CD14-positive monocyte (primary cell): ENCODE measurements at regions not wholly inside any gene's neighbourhood (a gene's known extent, or its start where the extent isn't known, plus 50 kb on each side); places are given as distances from the start of the nearest gene placed in this dataset.

Experiments
- DNase-seq, 3 donors: peaks; one replicate each; pipeline ENCODE4 v3.0.0-alpha.2; 2011 to 2022
- H2AFZ ChIP-seq: 2 replicates; pipeline ENCODE4 v1.6.0; 2012; ENCODE audit warnings: mild to moderate bottlenecking, low read depth, low read length, inconsistent platforms; ENCODE audit not compliant: insufficient read depth, poor library complexity, severe bottlenecking
- H3K27ac ChIP-seq, 2 donors: 1 replicate in 1 of 2; 2 replicates in 1 of 2; pipeline ENCODE4 v1.5.1; 2012 to 2013; ENCODE audit warnings: low read length in 2 of 2, control low read depth in 1 of 2, inconsistent platforms in 1 of 2, low read depth in 1 of 2, mild to moderate bottlenecking in 1 of 2
- H3K27me3 ChIP-seq, 2 donors: one replicate each; pipeline versions ENCODE4 v1.6.0 to v1.6.1; 2011 to 2013; ENCODE audit warnings: low read length in 2 of 2; ENCODE audit not compliant: control insufficient read depth in 2 of 2, insufficient read depth in 2 of 2
- H3K36me3 ChIP-seq, 2 donors: replicated peaks in 1 of 2; 1 replicate in 1 of 2; 2 replicates in 1 of 2; pipeline versions ENCODE4 v1.5.1 to v1.6.1; 2012 to 2013; ENCODE audit warnings: low read length in 2 of 2, control low read depth in 1 of 2, inconsistent platforms in 1 of 2, mild to moderate bottlenecking in 1 of 2; ENCODE audit not compliant: insufficient read depth in 2 of 2, control insufficient read depth in 1 of 2
- H3K4me1 ChIP-seq, 2 donors: 1 replicate in 1 of 2; 2 replicates in 1 of 2; pipeline versions ENCODE4 v1.5.1 to v1.6.1; 2012 to 2013; ENCODE audit warnings: low read length in 2 of 2, control low read depth in 1 of 2, inconsistent platforms in 1 of 2, mild to moderate bottlenecking in 1 of 2, moderate library complexity in 1 of 2; ENCODE audit not compliant: insufficient read depth in 2 of 2, control insufficient read depth in 1 of 2
- H3K4me2 ChIP-seq: replicated peaks from 2 replicates; pipeline ENCODE3; 2012; ENCODE audit warnings: low read length, moderate library complexity, mild to moderate bottlenecking; ENCODE audit not compliant: poor library complexity, severe bottlenecking; ENCODE audit errors: extremely low read depth
- H3K4me3 ChIP-seq, 3 experiments: fragments of 200-600 bp in 1 of 3; sonication (generic) in 1 of 3; replicated peaks in 1 of 3; 1 replicate in 2 of 3; 2 replicates in 1 of 3; pipeline ENCODE4 v1.5.1; 2011 to 2013; ENCODE audit warnings: low read length in 3 of 3, mild to moderate bottlenecking in 3 of 3, control low read depth in 2 of 3, low read depth in 2 of 3, inconsistent platforms in 1 of 3, moderate library complexity in 1 of 3
- H3K79me2 ChIP-seq: 2 replicates; pipeline ENCODE4 v1.6.0; 2012; ENCODE audit warnings: mild to moderate bottlenecking, control low read depth, inconsistent platforms, low read length, moderate library complexity; ENCODE audit not compliant: insufficient read depth
- H3K9ac ChIP-seq: 2 replicates; pipeline ENCODE4 v1.6.0; 2017; ENCODE audit warnings: low read length, mild to moderate bottlenecking; ENCODE audit not compliant: insufficient read depth, poor library complexity, severe bottlenecking
- H3K9me3 ChIP-seq, 2 donors: replicated peaks in 1 of 2; 1 replicate in 1 of 2; 2 replicates in 1 of 2; pipeline versions ENCODE4 v1.5.1 to v1.6.1; 2012 to 2013; ENCODE audit warnings: low read length in 2 of 2, control low read depth in 1 of 2; ENCODE audit not compliant: control insufficient read depth in 1 of 2, insufficient read depth in 1 of 2
- H4K20me1 ChIP-seq: 2 replicates; pipeline ENCODE4 v1.6.0; 2012; ENCODE audit warnings: mild to moderate bottlenecking, low read length, control low read depth, moderate library complexity; ENCODE audit not compliant: insufficient read depth
- H3K27ac Mint-ChIP-seq, 7 donors: one replicate each; pipeline ENCODE4 v1.8.0; 2020; ENCODE audit warnings: mild to moderate bottlenecking in 7 of 7, mixed read lengths in 7 of 7, moderate library complexity in 6 of 7, inconsistent platforms in 2 of 7
- H3K27me3 Mint-ChIP-seq, 3 donors: one replicate each; pipeline ENCODE4 v1.8.0; 2021 to 2022; ENCODE audit warnings: low read depth in 3 of 3, mild to moderate bottlenecking in 3 of 3, mixed read lengths in 3 of 3, moderate library complexity in 3 of 3, inconsistent platforms in 1 of 3
- H3K36me3 Mint-ChIP-seq, 2 donors: one replicate each; pipeline ENCODE4 v1.8.0; 2020; ENCODE audit warnings: mixed read lengths in 2 of 2, inconsistent platforms in 1 of 2, mild to moderate bottlenecking in 1 of 2
- H3K4me1 Mint-ChIP-seq: one replicate; pipeline ENCODE4 v1.8.0; 2020; ENCODE audit warnings: mild to moderate bottlenecking, mixed read lengths
- H3K4me3 Mint-ChIP-seq, 2 donors: one replicate each; pipeline ENCODE4 v1.8.0; 2020; ENCODE audit warnings: mild to moderate bottlenecking in 2 of 2, mixed read lengths in 2 of 2, moderate library complexity in 1 of 2
- H3K9me3 Mint-ChIP-seq, 7 donors: one replicate each; pipeline ENCODE4 v1.8.0; 2020 to 2022; ENCODE audit warnings: mixed read lengths in 7 of 7, mild to moderate bottlenecking in 6 of 7, moderate library complexity in 6 of 7, inconsistent platforms in 2 of 7
- WGBS: methylation state at CpG from one replicate; pipeline ENCODE4 v1.1.5; 2013; ENCODE audit warnings: missing lambda C conversion rate; ENCODE audit not compliant: insufficient coverage; 5-methylcytosine and 5-hydroxymethylcytosine counted together
- intact Hi-C, 2 donors: fragments of 100-400 bp; cut with micrococcal nuclease; formaldehyde crosslinking; loops; one replicate each; pipeline versions ENCODE4 v1.15.0 to v1.15.1; 2023
- TF ChIP-seq, protein P1 (sequence below): fragments of 200-600 bp; IDR thresholded peaks from one replicate; pipeline ENCODE4 v1.8.0; 2022; ENCODE audit warnings: antibody characterized with exemption, mild to moderate bottlenecking

DNA sequence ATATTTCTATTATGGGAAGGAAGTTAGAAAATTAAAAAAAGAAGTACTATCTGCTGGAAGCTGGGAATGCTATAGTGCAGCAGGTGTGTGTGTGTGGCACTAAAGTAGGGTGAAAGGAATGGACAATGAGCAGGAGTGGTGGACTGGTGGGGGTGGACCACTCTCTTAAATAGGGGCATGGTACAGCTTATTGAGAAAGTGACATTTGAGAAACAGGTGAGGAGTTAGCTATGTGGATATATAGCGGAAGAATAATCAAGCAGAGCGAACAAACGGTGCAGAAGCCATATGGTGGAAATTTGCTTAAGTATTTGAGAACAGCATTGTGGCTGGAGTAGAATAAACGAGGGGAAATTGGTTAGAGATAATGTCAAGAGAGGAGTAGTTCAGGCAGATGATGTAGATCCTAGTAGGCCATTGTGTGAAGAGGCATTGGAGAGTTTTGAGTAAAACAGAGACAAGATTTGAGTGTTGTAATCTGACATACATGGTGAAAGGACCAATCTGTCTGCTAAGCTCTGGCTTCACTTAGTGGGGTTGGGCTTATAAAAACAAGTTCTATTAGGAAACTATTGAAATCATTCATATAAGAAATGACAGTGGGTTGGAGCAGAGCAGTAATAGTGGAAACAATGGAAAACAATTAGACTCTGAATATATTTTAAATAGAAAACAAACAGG lies 149.2 kb upstream of the SYT10 start:
- Histone ChIP-seq H3K79me2 (no peaks in the 10 kb centered on the region), H3K27me3 (no peaks in the 10 kb centered on the region), H4K20me1 (no peaks in the 10 kb centered on the region), H3K4me2 (peak overlapping the region; percentile 10), H3K27ac (peak overlapping the region; percentile 22 to 71), H3K9ac (no peak overlapping the region), H2AFZ (no peak overlapping the region), H3K36me3 (no peaks in the 10 kb centered on the region), H3K4me1 (peaks cover 20 to 25% of the 10 kb centered on the region in 2 donors), H3K9me3 (no peaks in the 10 kb centered on the region), H3K4me3 (peak overlapping the region in 1 of 3 experiments; percentile 11)
- Mint-ChIP-seq H3K27ac (peak overlapping the region; percentile 87 to 97 (median 93)), H3K36me3 (no peaks in the 10 kb centered on the region), H3K27me3 (no peaks in the 10 kb centered on the region), H3K9me3 (peaks cover 0 to 4% (median 2%) of the 10 kb centered on the region in 7 donors), H3K4me1 (peaks cover 15% of the 10 kb centered on the region), H3K4me3 (no peak overlapping the region)
- intact Hi-C loops: no loop called here
- WGBS: 76% methylated on average over 4 of the region's 4 CpGs
- TF ChIP-seq, protein P1, sequence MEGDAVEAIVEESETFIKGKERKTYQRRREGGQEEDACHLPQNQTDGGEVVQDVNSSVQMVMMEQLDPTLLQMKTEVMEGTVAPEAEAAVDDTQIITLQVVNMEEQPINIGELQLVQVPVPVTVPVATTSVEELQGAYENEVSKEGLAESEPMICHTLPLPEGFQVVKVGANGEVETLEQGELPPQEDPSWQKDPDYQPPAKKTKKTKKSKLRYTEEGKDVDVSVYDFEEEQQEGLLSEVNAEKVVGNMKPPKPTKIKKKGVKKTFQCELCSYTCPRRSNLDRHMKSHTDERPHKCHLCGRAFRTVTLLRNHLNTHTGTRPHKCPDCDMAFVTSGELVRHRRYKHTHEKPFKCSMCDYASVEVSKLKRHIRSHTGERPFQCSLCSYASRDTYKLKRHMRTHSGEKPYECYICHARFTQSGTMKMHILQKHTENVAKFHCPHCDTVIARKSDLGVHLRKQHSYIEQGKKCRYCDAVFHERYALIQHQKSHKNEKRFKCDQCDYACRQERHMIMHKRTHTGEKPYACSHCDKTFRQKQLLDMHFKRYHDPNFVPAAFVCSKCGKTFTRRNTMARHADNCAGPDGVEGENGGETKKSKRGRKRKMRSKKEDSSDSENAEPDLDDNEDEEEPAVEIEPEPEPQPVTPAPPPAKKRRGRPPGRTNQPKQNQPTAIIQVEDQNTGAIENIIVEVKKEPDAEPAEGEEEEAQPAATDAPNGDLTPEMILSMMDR: no peak
- DNase-seq: no peak

DNA sequence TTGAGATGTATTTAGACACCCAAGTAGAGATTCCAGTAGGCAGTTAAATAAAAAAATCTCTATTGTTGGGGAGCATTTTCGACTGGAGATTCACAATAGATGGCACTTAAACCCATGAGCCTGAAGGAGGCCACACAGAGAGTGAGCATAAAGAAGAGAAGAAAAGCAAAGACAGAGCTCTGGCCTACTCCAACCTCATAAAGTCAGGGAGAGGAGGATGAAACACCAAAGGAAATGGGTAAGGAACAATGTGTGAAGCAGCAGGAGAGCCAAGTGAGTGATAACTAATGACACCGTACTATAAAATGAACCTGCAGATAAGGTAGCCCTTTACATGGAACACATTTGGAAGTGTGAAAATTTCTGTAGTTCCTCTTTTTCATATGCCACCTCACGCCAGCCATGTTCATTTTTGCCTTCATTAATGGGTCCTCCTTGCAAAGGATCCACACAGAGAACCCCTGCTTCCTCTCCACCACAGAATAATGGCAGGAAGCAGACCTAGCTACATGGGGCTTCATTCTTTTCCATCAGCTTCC lies 150.0 kb upstream of the SYT10 start:
- Histone ChIP-seq H3K27me3 (no peaks in the 10 kb centered on the region), H3K4me2 (no peak overlapping the region), H3K9ac (no peak overlapping the region), H2AFZ (no peak overlapping the region), H4K20me1 (no peaks in the 10 kb centered on the region), H3K9me3 (no peaks in the 10 kb centered on the region), H3K4me3 (no peak overlapping the region), H3K4me1 (peaks cover 20 to 25% of the 10 kb centered on the region in 2 donors), H3K79me2 (no peaks in the 10 kb centered on the region), H3K27ac (no peak overlapping the region), H3K36me3 (no peaks in the 10 kb centered on the region)
- Mint-ChIP-seq H3K27me3 (no peaks in the 10 kb centered on the region), H3K36me3 (no peaks in the 10 kb centered on the region), H3K4me1 (peaks cover 15% of the 10 kb centered on the region), H3K27ac (peak overlapping the region in 4 of 7 donors; percentile 12 to 79 (median 58)), H3K9me3 (peaks cover 0 to 4% (median 2%) of the 10 kb centered on the region in 7 donors), H3K4me3 (no peak overlapping the region)
- DNase-seq: no peak
- TF ChIP-seq, protein P1: no peak
- WGBS: 100% methylated on average over 1 of the region's 3 CpGs
- intact Hi-C loops: no loop called here
